ENCODE measurements at regions not wholly inside any gene's neighbourhood (a gene's known extent, or its start where the extent isn't known, plus 50 kb on each side); places are given as distances from the start of the nearest gene placed in this dataset.

DNA sequence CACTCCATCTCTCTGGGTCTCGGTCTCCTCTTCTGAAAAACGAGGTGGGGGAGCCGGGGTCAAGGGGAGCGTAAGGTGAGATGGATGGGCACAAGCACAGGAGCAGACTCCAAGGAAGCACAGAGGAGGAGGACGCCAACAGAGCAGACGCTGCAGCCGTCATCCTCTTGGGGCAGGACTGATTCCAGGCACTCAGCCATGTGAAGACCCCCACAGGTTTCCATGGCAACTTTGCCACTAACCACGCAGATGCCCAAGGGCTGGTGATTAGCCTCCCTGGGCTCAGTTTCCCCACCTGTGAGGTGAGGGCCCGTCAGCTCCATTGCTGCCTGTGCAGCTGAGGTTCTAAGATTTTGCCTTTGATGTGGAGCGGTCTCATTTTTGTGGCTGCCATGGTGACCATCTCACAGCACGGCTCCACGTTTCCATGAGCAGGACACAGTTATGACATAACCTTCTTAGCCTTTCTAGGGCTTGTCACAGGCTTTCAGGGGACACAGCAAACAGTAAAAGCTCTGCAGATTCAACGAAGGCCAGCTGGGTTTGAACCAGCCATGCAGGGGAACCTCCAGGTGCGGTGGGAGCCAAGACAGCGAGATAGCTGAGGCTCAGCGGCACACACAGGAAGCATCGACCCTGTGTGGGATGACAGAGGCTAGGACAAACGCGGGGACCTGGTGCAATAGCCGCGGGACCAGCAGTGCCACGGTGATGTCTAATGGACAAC lies 170.3 kb downstream of the NUP210 start:
- H3K36me3 ChIP-seq (ENCODE audit: control insufficient read depth, insufficient read depth, low read length): peaks cover 2% of the 10 kb centered on the region
- peak in 2 of 6 donors; percentile 49 to 65 for DNase-seq (ENCODE audit: low read depth in 4 of 6, low spot score in 6 of 6)
- no peak overlapping the region for H3K4me3 ChIP-seq (ENCODE audit: low read depth, low read length)
- peaks cover 21% of the 10 kb centered on the region for H3K4me1 ChIP-seq (ENCODE audit: control insufficient read depth, insufficient read depth, low read length)
- no peak overlapping the region for H3K27ac ChIP-seq (ENCODE audit: low read depth, low read length)
- 55% methylated on average over 21 of the region's 22 CpGs for WGBS (ENCODE audit: insufficient coverage)
- no peaks in the 10 kb centered on the region for H3K27me3 ChIP-seq (ENCODE audit: control insufficient read depth, insufficient read depth, low read length)
- no peaks in the 10 kb centered on the region for H3K9me3 ChIP-seq (ENCODE audit: control insufficient read depth, insufficient read depth, low read length)

DNA sequence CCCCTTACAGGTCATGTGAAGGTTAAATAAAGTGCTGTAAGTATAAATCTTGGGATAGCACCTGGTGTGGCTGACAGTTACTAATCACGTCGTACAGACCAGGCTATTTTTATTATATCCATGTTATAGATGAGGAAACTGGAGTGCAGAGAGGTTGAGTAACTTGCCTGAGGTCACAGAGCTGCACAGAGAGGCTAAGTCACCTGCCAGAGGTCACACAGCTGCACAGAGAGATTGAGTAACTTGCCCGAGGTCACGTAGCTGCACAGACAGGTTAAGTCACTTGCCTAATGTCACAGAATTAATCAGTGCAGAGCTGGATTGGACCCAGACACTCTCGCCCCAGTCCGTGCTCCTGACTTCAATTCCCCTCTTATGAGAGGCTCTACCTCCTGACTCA lies 171.5 kb downstream of the NUP210 start:
- no peaks in the 10 kb centered on the region for H3K27me3 ChIP-seq (ENCODE audit: control insufficient read depth, insufficient read depth, low read length)
- no peak for DNase-seq (ENCODE audit: low read depth in 4 of 6, low spot score in 6 of 6)
- no peaks in the 10 kb centered on the region for H3K36me3 ChIP-seq (ENCODE audit: control insufficient read depth, insufficient read depth, low read length)
- H3K9me3 ChIP-seq (ENCODE audit: control insufficient read depth, insufficient read depth, low read length): no peaks in the 10 kb centered on the region
- H3K4me3 ChIP-seq (ENCODE audit: low read depth, low read length): no peak overlapping the region
- H3K27ac ChIP-seq (ENCODE audit: low read depth, low read length): no peak overlapping the region
- H3K4me1 ChIP-seq (ENCODE audit: control insufficient read depth, insufficient read depth, low read length): peaks cover 17% of the 10 kb centered on the region
- WGBS (ENCODE audit: insufficient coverage): 96% methylated on average over 4 of the region's 6 CpGs

DNA sequence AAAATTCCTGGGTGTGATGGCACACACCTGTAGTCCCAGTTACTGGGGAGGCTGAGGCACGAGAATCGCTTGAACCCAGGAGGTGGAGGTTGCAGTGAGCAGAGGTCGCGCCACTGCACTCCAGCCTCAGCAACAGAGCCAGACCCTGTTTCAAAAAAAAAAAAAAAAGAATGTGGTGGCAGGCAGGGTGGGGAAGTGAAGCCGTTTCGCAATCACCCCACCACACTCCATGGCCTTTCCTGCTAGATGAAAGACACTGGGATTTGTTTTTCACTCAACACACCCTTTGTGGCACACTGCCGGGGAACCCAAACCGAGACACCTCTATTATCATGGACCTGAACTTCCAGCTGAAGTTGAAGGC lies 172.4 kb upstream of the IQSEC1 start:
- no peak overlapping the region for H3K4me3 ChIP-seq (ENCODE audit: low read depth, low read length)
- DNase-seq (ENCODE audit: low read depth in 4 of 6, low spot score in 6 of 6): no peak
- H3K4me1 ChIP-seq (ENCODE audit: control insufficient read depth, insufficient read depth, low read length): peaks cover 19% of the 10 kb centered on the region
- no peaks in the 10 kb centered on the region for H3K27me3 ChIP-seq (ENCODE audit: control insufficient read depth, insufficient read depth, low read length)
- peaks cover 2% of the 10 kb centered on the region for H3K36me3 ChIP-seq (ENCODE audit: control insufficient read depth, insufficient read depth, low read length)
- no peak overlapping the region for H3K27ac ChIP-seq (ENCODE audit: low read depth, low read length)
- H3K9me3 ChIP-seq (ENCODE audit: control insufficient read depth, insufficient read depth, low read length): no peaks in the 10 kb centered on the region
- WGBS (ENCODE audit: insufficient coverage): no CpG with 5 or more reads among the region's 8 CpGs

DNA sequence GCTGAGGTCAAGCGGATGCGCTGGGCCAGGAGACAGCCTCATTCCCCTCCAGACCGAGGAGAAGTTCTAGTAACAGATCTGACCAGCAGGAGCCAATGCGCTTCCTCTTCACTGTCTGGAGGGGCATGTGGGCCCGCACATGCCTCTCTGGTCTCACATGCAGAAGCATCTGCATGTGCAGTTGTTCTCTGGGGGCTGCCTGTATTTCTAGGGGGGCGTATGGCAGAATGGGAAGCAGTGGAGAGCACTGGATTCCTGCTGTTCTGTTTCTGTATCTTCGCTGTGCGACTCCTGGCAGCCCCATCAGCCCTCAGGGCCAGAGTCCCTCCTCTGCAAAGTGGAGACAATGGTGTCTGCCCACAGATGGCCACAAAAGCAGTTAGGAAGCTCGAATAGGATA lies 170.4 kb upstream of the IQSEC1 start:
- Histone ChIP-seq H3K36me3 (ENCODE audit: control insufficient read depth, insufficient read depth, low read length) (peaks cover 6% of the 10 kb centered on the region), H3K4me3 (ENCODE audit: low read depth, low read length) (no peak overlapping the region), H3K9me3 (ENCODE audit: control insufficient read depth, insufficient read depth, low read length) (no peaks in the 10 kb centered on the region), H3K27me3 (ENCODE audit: control insufficient read depth, insufficient read depth, low read length) (no peaks in the 10 kb centered on the region), H3K4me1 (ENCODE audit: control insufficient read depth, insufficient read depth, low read length) (peaks cover 17% of the 10 kb centered on the region), H3K27ac (ENCODE audit: low read depth, low read length) (no peak overlapping the region)
- DNase-seq (ENCODE audit: low read depth in 4 of 6, low spot score in 6 of 6): peak in 1 of 6 donors; percentile 60
- WGBS (ENCODE audit: insufficient coverage): 54% methylated on average over 9 of the region's 9 CpGs

DNA sequence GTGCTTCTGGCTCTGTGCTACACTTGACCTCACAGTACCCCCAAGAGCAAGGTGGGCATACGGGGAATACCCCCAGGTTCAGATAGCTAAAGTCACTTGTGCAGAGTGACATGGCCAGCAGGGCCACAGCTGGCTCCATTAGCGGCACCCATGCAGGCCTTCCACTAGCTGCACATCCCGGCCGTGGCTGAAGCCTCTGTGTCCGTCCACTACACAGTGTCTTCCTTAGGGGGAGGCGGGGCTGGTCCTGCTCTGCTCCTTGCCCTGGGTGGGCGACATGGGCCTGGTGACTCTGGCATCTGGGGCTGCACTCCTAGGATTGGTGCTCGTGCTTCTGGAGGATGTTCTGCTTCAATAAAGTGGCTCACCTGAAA lies 169.1 kb upstream of the IQSEC1 start:
- no peak overlapping the region for H3K4me3 ChIP-seq (ENCODE audit: low read depth, low read length)
- no peak for DNase-seq (ENCODE audit: low read depth in 4 of 6, low spot score in 6 of 6)
- H3K4me1 ChIP-seq (ENCODE audit: control insufficient read depth, insufficient read depth, low read length): peaks cover 17% of the 10 kb centered on the region
- 95% methylated on average over 8 of the region's 8 CpGs for WGBS (ENCODE audit: insufficient coverage)
- H3K9me3 ChIP-seq (ENCODE audit: control insufficient read depth, insufficient read depth, low read length): no peaks in the 10 kb centered on the region
- no peak overlapping the region for H3K27ac ChIP-seq (ENCODE audit: low read depth, low read length)
- H3K27me3 ChIP-seq (ENCODE audit: control insufficient read depth, insufficient read depth, low read length): no peaks in the 10 kb centered on the region
- peaks cover 10% of the 10 kb centered on the region for H3K36me3 ChIP-seq (ENCODE audit: control insufficient read depth, insufficient read depth, low read length)

DNA sequence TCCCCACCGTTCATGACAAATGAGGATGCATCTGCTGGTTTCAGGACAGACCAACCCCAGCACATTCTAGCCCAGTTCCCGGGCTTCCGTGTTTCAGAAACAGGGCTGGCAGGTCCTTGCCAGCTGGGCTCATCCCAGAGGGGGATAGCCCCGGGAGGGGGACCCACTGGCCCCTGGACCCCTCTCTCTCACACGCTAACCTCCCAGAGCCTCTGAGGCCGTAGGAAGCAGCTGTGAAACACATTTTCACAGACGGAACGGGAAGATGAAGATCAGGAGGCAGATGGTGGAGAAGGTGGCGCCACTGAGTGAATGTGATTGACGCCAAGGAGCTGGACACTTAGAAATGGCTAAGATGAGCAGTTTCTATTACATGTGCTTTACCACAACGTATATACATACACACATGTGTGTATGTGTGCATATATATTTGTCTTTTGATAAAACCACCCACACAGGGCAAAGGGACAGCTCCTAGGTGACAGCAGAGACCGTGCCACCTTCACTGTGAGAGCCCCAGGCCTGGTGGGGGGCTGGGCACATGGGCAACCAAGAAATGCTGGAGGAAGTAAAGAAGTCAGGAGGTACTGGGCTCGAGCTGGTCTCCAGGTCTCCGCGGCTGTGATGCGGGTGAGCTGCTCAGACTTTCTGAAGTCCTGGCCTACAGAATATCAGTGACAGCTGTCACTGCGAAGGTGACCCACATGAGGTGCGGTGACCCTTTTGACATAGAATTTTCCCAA lies 168.6 kb upstream of the IQSEC1 start:
- DNase-seq (ENCODE audit: low read depth in 4 of 6, low spot score in 6 of 6): no peak
- Histone ChIP-seq H3K27ac (ENCODE audit: low read depth, low read length) (no peak overlapping the region), H3K27me3 (ENCODE audit: control insufficient read depth, insufficient read depth, low read length) (no peaks in the 10 kb centered on the region), H3K4me3 (ENCODE audit: low read depth, low read length) (no peak overlapping the region), H3K4me1 (ENCODE audit: control insufficient read depth, insufficient read depth, low read length) (peaks cover 21% of the 10 kb centered on the region), H3K36me3 (ENCODE audit: control insufficient read depth, insufficient read depth, low read length) (peaks cover 11% of the 10 kb centered on the region), H3K9me3 (ENCODE audit: control insufficient read depth, insufficient read depth, low read length) (no peaks in the 10 kb centered on the region)
- 83% methylated on average over 10 of the region's 18 CpGs for WGBS (ENCODE audit: insufficient coverage)

DNA sequence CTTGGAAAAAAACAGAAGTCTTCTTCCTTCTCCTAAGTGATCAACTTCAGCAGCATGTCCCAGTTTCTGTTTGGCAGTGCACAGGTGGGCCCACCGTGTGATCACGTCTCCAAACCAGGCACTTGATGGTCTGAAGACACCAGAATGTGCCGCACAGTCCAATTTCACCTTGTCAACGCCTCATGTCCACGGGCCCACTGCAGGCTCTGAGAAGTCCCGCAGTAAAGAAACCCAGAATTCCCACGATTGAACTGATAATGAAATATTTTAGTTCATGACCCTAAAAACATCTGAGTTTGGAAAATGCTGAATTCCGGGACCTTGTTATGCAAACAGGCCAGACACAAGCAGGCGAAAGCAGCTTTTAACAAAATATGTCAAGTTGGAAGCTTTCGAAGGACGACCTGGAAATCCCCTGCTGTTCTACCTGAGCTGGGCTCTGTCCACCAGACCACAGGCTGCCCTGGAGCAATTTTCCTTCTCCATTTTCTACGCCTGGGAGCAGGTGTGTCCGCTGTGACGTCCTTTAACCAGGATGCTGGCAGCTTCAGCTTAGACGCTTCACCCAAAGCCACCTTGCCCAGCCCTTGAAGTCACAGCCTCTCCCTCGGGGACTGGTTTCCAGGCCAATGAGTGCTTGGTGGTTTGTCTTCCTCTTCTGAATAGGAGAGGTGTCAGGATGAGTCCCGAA lies 167.8 kb upstream of the IQSEC1 start:
- H3K4me1 ChIP-seq (ENCODE audit: control insufficient read depth, insufficient read depth, low read length): peaks cover 28% of the 10 kb centered on the region
- no peaks in the 10 kb centered on the region for H3K9me3 ChIP-seq (ENCODE audit: control insufficient read depth, insufficient read depth, low read length)
- H3K27ac ChIP-seq (ENCODE audit: low read depth, low read length): no peak overlapping the region
- peaks cover 11% of the 10 kb centered on the region for H3K36me3 ChIP-seq (ENCODE audit: control insufficient read depth, insufficient read depth, low read length)
- no peak for DNase-seq (ENCODE audit: low read depth in 4 of 6, low spot score in 6 of 6)
- H3K27me3 ChIP-seq (ENCODE audit: control insufficient read depth, insufficient read depth, low read length): no peaks in the 10 kb centered on the region
- WGBS (ENCODE audit: insufficient coverage): 88% methylated on average over 14 of the region's 17 CpGs
- no peak overlapping the region for H3K4me3 ChIP-seq (ENCODE audit: low read depth, low read length)

DNA sequence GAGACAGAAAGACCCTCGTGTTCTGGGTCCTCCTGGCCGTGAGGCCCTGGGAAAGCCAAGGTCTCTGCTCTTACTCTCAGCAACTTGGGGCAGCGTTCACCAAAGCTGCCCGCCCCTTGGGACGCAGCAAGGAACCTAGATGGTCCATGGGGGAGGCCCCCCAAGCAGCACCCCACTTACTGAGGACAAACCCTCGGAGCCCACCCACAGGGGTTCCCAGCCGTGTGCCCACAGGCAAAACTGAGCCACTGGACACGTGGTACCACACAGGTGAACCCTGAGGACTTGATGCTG lies 166.2 kb upstream of the IQSEC1 start:
- H3K36me3 ChIP-seq (ENCODE audit: control insufficient read depth, insufficient read depth, low read length): peaks cover 11% of the 10 kb centered on the region
- no peak overlapping the region for H3K4me3 ChIP-seq (ENCODE audit: low read depth, low read length)
- H3K9me3 ChIP-seq (ENCODE audit: control insufficient read depth, insufficient read depth, low read length): no peaks in the 10 kb centered on the region
- H3K27me3 ChIP-seq (ENCODE audit: control insufficient read depth, insufficient read depth, low read length): peaks cover 3% of the 10 kb centered on the region
- DNase-seq (ENCODE audit: low read depth in 4 of 6, low spot score in 6 of 6): no peak
- H3K4me1 ChIP-seq (ENCODE audit: control insufficient read depth, insufficient read depth, low read length): peaks cover 43% of the 10 kb centered on the region
- 90% methylated on average over 8 of the region's 8 CpGs for WGBS (ENCODE audit: insufficient coverage)
- H3K27ac ChIP-seq (ENCODE audit: low read depth, low read length): no peak overlapping the region

DNA sequence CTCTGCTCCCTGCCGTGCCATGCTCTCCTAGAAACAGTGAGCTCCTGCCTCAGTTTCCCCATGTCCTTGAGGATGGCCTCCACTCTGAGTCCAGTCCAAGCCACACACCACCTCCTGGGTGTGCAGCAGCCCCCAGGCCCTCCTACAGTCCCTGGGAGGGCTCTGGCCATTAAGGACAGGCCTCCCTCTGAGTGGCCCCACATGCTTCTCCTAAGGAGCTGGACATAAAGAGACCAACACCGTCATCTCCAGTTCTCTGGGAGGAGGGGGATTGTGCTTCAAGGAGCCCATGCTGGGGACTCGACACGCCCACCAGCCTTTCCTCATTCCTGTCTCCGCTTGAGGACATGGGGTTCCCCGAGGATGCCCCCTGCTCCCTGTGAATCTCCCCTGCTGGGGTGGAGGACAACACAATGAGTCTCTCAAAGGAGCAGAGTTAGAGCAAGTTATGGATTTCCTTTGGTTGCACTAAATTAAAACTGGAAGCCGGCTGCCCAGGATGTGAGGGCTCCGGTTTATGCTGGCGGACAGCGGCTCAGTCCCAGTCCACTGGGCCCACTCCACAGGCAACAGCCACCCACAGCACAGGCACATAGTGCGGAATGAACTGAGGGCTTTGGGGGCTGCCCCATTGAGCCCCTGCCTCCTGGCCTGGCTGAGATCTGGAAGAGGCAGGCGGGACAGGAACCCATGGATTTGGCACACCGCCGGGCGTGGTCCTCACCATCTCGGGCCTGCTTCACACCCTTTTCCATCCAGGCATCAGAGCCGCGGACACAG lies 165.6 kb upstream of the IQSEC1 start:
- Histone ChIP-seq H3K4me3 (ENCODE audit: low read depth, low read length) (no peak overlapping the region), H3K9me3 (ENCODE audit: control insufficient read depth, insufficient read depth, low read length) (no peaks in the 10 kb centered on the region), H3K27me3 (ENCODE audit: control insufficient read depth, insufficient read depth, low read length) (peaks cover 3% of the 10 kb centered on the region), H3K27ac (ENCODE audit: low read depth, low read length) (no peak overlapping the region), H3K36me3 (ENCODE audit: control insufficient read depth, insufficient read depth, low read length) (peaks cover 11% of the 10 kb centered on the region), H3K4me1 (ENCODE audit: control insufficient read depth, insufficient read depth, low read length) (peaks cover 47% of the 10 kb centered on the region)
- no peak for DNase-seq (ENCODE audit: low read depth in 4 of 6, low spot score in 6 of 6)
- 84% methylated on average over 17 of the region's 18 CpGs for WGBS (ENCODE audit: insufficient coverage)

All from spinal cord (tissue), 9 donors.